SK-N-SH (cell line): ENCODE measurements at regions not wholly inside any gene's neighbourhood (a gene's known extent, or its start where the extent isn't known, plus 50 kb on each side); places are given as distances from the start of the nearest gene placed in this dataset.

Source experiments
- CTCF ChIA-PET: fragments of 300-600, 350-600 bp; formaldehyde crosslinking; extraction: SDS; loops from one replicate; lab custom pipeline; 2021; lab: Yijun Ruan, JAX
- POLR2A ChIA-PET: fragments of 350-600 bp; sonication (Branson Sonifier 250); formaldehyde crosslinking; extraction: SDS; loops from one replicate; lab custom pipeline; 2020; ENCODE audit warnings: antibody characterized with exemption, inconsistent platforms; lab: Yijun Ruan, JAX
- DNase-seq: peaks from one replicate; pipeline ENCODE4 v3.0.0; 2012
- H2AFZ ChIP-seq: fragments of 200-600 bp; sonication (generic); 2 replicates; pipeline ENCODE4 v1.8.1; 2016; ENCODE audit warnings: antibody characterized with exemption, mild to moderate bottlenecking, low read depth
- H3F3A ChIP-seq: fragments of 200-600 bp; sonication (generic); replicated peaks from 2 replicates; pipeline ENCODE3; 2016; ENCODE audit warnings: antibody characterized with exemption, mild to moderate bottlenecking; ENCODE audit not compliant: insufficient read depth
- H3K27ac ChIP-seq, 2 experiments: fragments of 200-500 bp in 1 of 2; fragments of 200-600 bp in 1 of 2; sonication (Bioruptor generic) in 1 of 2; sonication (generic), shearing (Covaris generic) in 1 of 2; 2 replicates each; pipeline versions ENCODE4 v1.5.1 to v1.6.1; 2014 to 2016; ENCODE audit warnings: low read depth in 2 of 2, inconsistent platforms in 1 of 2, low read length in 1 of 2, mild to moderate bottlenecking in 1 of 2, mixed read lengths in 1 of 2
- H3K27me3 ChIP-seq: fragments of 200-600 bp; sonication (generic), shearing (Covaris generic); 2 replicates; pipeline ENCODE4 v1.6.1; 2016; ENCODE audit warnings: mixed run types; ENCODE audit not compliant: insufficient read depth
- H3K36me3 ChIP-seq, 2 experiments: fragments of 200-500 bp in 1 of 2; fragments of 200-600 bp in 1 of 2; sonication (Bioruptor generic) in 1 of 2; sonication (generic) in 1 of 2; replicated peaks in 1 of 2; 2 replicates each; pipeline versions ENCODE3 to v1.5.1; 2014 to 2016; ENCODE audit warnings: low read length in 1 of 2, mild to moderate bottlenecking in 1 of 2; ENCODE audit not compliant: insufficient read depth in 2 of 2, control insufficient read depth in 1 of 2
- H3K4me1 ChIP-seq, 2 experiments: fragments of 200-500 bp in 1 of 2; fragments of 200-600 bp in 1 of 2; sonication (Bioruptor generic) in 1 of 2; sonication (generic), shearing (Covaris generic) in 1 of 2; 2 replicates each; pipeline versions ENCODE4 v1.5.1 to v1.6.1; 2014 to 2016; ENCODE audit warnings: low read depth in 1 of 2, low read length in 1 of 2, mixed run types in 1 of 2; ENCODE audit not compliant: insufficient read depth in 2 of 2, control insufficient read depth in 1 of 2
- H3K4me2 ChIP-seq: fragments of 200-600 bp; sonication (generic), shearing (Covaris generic); 2 replicates; pipeline ENCODE4 v1.6.1; 2017; ENCODE audit warnings: mixed run types
- H3K4me3 ChIP-seq, 2 experiments: fragments of 200-500 bp in 1 of 2; fragments of 200-600 bp in 1 of 2; sonication (Bioruptor generic) in 1 of 2; sonication (generic), shearing (Covaris generic) in 1 of 2; 2 replicates each; pipeline versions ENCODE4 v1.5.1 to v1.8.1; 2014 to 2016; ENCODE audit warnings: low read depth in 2 of 2, inconsistent platforms in 1 of 2, low read length in 1 of 2, mild to moderate bottlenecking in 1 of 2, mixed read lengths in 1 of 2, moderate library complexity in 1 of 2
- H3K79me2 ChIP-seq: fragments of 200-600 bp; sonication (generic); 2 replicates; pipeline ENCODE4 v1.8.1; 2017; ENCODE audit warnings: mild to moderate bottlenecking; ENCODE audit not compliant: insufficient read depth
- H3K9ac ChIP-seq: fragments of 200-600 bp; sonication (generic); 2 replicates; pipeline ENCODE4 v1.6.1; 2017; ENCODE audit warnings: mixed run types
- H3K9me2 ChIP-seq: fragments of 200-600 bp; sonication (generic); 2 replicates; pipeline ENCODE4 v1.6.1; 2017; ENCODE audit warnings: mixed run types
- H3K9me3 ChIP-seq: fragments of 200-600 bp; sonication (generic); 2 replicates; pipeline ENCODE4 v1.6.1; 2017; ENCODE audit warnings: mixed run types, mild to moderate bottlenecking, moderate library complexity
- H4K20me1 ChIP-seq: fragments of 200-600 bp; sonication (generic); 2 replicates; pipeline ENCODE4 v1.6.1; 2017; ENCODE audit warnings: mild to moderate bottlenecking, mixed run types; ENCODE audit not compliant: insufficient read depth
- CHD2 ChIP-seq: fragments of 150-350 bp; IDR thresholded peaks from 2 replicates; pipeline ENCODE4 v1.6.1; 2018; ENCODE audit warnings: low read length; ENCODE audit not compliant: partially characterized antibody
- ELF1 ChIP-seq: IDR thresholded peaks from 2 replicates; pipeline ENCODE4 v1.4.0; 2012
- EP300 ChIP-seq, 2 experiments: IDR thresholded peaks; 2 replicates each; pipeline versions ENCODE4 v1.4.0 to v1.6.1; 2012; ENCODE audit warnings: borderline replicate concordance in 1 of 2, low read depth in 1 of 2, low read length in 1 of 2
- FOSL2 ChIP-seq: IDR thresholded peaks from 2 replicates; pipeline ENCODE4 v1.4.0; 2012; ENCODE audit warnings: low read depth, mild to moderate bottlenecking, moderate library complexity, borderline replicate concordance
- FOXM1 ChIP-seq: IDR thresholded peaks from 2 replicates; pipeline ENCODE4 v1.4.0; 2012; ENCODE audit warnings: low read depth, mild to moderate bottlenecking
- GABPA ChIP-seq: IDR thresholded peaks from 2 replicates; pipeline ENCODE4 v1.4.0; 2012; ENCODE audit warnings: low read depth, mild to moderate bottlenecking
- GATA2 ChIP-seq: sonication (generic); formaldehyde crosslinking; IDR thresholded peaks from 2 replicates; pipeline ENCODE4 v1.5.0; 2020; ENCODE audit warnings: mild to moderate bottlenecking, missing genetic modification reagents
- MEF2A ChIP-seq: IDR thresholded peaks from 2 replicates; pipeline ENCODE4 v1.4.0; 2012; ENCODE audit warnings: low read depth, borderline replicate concordance
- RCOR1 ChIP-seq: fragments of 150-350 bp; IDR thresholded peaks from 2 replicates; pipeline ENCODE4 v1.6.1; 2017; ENCODE audit warnings: antibody characterized with exemption, low read length
- REST ChIP-seq: IDR thresholded peaks from 2 replicates; pipeline ENCODE4 v1.6.1; 2012; ENCODE audit warnings: mild to moderate bottlenecking, low read depth, low read length, moderate library complexity
- RFX5 ChIP-seq: IDR thresholded peaks from 2 replicates; pipeline ENCODE4 v1.6.1; 2012; ENCODE audit warnings: mild to moderate bottlenecking, improper control_type of control experiment, low read length
- SIN3A ChIP-seq: IDR thresholded peaks from 2 replicates; pipeline ENCODE4 v1.6.1; 2012; ENCODE audit warnings: low read depth, mild to moderate bottlenecking, low read length, moderate library complexity, borderline replicate concordance
- SMC3 ChIP-seq: IDR thresholded peaks from 2 replicates; pipeline ENCODE4 v1.6.1; 2012; ENCODE audit warnings: low read depth, low read length, improper control_type of control experiment
- TEAD4 ChIP-seq: IDR thresholded peaks from 2 replicates; pipeline ENCODE4 v1.4.0; 2012; ENCODE audit warnings: mild to moderate bottlenecking, borderline replicate concordance; ENCODE audit not compliant: insufficient read depth
- YY1 ChIP-seq: IDR thresholded peaks from 2 replicates; pipeline ENCODE4 v1.4.0; 2012; ENCODE audit warnings: low read depth, mild to moderate bottlenecking
- WGBS: methylation state at CpG from one replicate; pipeline ENCODE4 v1.1.6; 2017; ENCODE audit warnings: low lambda C conversion rate; 5-methylcytosine and 5-hydroxymethylcytosine counted together
- TF ChIP-seq, protein P1 (sequence below): IDR thresholded peaks from 2 replicates; pipeline ENCODE4; 2012

DNA sequence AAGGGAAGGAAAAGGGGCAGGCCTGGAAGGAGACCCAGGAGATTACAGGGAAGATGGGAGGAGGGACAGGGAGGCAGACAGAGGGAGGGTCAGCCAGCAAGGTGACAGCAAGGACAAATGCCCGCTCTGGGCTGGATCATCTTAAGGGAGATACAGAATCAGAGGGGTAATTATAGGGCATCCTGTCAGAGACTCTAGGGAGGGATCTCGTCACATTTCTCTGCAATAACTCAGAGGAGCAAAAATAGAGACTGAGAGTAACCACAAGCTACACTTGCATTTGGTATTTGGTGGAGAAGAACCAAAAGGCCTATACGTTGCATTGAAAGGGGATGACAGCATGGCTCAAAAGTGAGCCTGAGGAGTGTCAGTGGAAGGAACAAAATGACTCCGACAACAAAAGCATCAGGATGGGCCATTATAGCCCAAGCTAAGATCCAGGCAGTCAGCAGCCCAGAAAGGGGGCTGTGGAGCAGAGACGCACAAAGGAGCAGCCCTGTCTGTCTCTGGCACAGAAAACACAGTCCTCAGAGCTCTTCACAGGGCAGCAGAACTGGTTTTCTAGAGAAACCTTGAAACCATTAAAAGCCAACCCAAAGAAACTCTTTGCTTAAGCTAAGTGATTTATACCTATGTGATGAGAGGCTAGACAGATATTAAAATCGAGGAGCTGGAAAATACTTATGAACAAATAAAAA lies 430.2 kb upstream of the VSTM2A start:
- H3K27me3 ChIP-seq = no peaks in the 10 kb centered on the region
- 22% methylated on average over 6 of the region's 6 CpGs for WGBS
- no peaks in the 10 kb centered on the region for H3K36me3 ChIP-seq
- no peak overlapping the region for H3K9ac ChIP-seq
- H3K4me2 ChIP-seq = no peak overlapping the region
- POLR2A ChIA-PET = no interaction called here
- no peak overlapping the region for H3K27ac ChIP-seq
- no peaks in the 10 kb centered on the region for H3K79me2 ChIP-seq
- no peak for DNase-seq
- no peak overlapping the region for H3K4me3 ChIP-seq
- no peaks in the 10 kb centered on the region for H3K9me2 ChIP-seq
- no peaks in the 10 kb centered on the region for H3F3A ChIP-seq
- no peaks in the 10 kb centered on the region for H4K20me1 ChIP-seq
- CTCF ChIA-PET = interaction anchor here (0.6 kb wide), 1 partner anchor 1482 kb away, joined by 3 read pairs; no protein-coding TSS in a partner anchor
- no peaks in the 10 kb centered on the region; a peak in 1 of 4 replicates for H3K4me1 ChIP-seq
- H3K9me3 ChIP-seq = no peaks in the 10 kb centered on the region
- H2AFZ ChIP-seq = no peak overlapping the region
- TF ChIP-seq REST (no peak), MEF2A (no peak), FOXM1 (no peak), TEAD4 (no peak), SMC3 (no peak), EP300 (IDR thresholded peaks at IDR 0.05; ENCODE audit: borderline replicate concordance in 1 of 2, low read depth in 1 of 2, low read length in 1 of 2) (no peak), GATA2 (no peak), SIN3A (no peak), ELF1 (no peak), FOSL2 (no peak), RFX5 (no peak), GABPA (no peak), RCOR1 (no peak), CHD2 (no peak), YY1 (no peak)
- TF ChIP-seq, protein P1, sequence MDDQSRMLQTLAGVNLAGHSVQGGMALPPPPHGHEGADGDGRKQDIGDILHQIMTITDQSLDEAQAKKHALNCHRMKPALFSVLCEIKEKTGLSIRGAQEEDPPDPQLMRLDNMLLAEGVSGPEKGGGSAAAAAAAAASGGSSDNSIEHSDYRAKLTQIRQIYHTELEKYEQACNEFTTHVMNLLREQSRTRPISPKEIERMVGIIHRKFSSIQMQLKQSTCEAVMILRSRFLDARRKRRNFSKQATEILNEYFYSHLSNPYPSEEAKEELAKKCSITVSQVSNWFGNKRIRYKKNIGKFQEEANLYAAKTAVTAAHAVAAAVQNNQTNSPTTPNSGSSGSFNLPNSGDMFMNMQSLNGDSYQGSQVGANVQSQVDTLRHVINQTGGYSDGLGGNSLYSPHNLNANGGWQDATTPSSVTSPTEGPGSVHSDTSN = no peak
